Germinal center (tissue), 1 donor: ENCODE measurements at regions not wholly inside any gene's neighbourhood (a gene's known extent, or its start where the extent isn't known, plus 50 kb on each side); places are given as distances from the start of the nearest gene placed in this dataset.
A peak's percentile ranks its signal among the peaks of the same experiment; 100 is the strongest.
"Not testable (repeated sequence)": the region's sequence is repeated elsewhere in the genome, so short reads cannot be mapped to it uniquely, and the experiment has no call there.

Experiments
- DNase-seq: peaks from one replicate; pipeline ENCODE4 v3.0.0; 2012; ENCODE audit warnings: mixed read lengths, low spot score

DNA sequence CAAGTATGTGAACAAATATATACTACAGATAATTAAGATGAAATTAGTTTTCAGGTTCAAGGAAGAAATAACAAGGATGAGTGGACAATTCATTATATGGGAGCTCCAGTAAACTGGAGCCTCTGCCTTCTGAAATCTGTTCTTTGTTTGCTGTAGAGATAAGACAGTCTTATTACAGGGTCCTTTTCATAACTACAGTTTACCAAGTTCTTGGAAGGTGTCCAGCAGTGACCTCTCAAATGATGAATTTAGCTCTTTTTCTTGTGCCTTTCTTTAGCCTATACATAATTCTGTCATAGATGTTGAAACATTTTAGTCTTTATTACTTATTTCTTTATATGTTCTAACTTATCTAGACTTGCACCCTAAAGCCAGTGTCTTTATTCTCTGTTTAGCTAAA, 89.7 kb upstream of the GBE1 start:
- DNase-seq: no peak

DNA sequence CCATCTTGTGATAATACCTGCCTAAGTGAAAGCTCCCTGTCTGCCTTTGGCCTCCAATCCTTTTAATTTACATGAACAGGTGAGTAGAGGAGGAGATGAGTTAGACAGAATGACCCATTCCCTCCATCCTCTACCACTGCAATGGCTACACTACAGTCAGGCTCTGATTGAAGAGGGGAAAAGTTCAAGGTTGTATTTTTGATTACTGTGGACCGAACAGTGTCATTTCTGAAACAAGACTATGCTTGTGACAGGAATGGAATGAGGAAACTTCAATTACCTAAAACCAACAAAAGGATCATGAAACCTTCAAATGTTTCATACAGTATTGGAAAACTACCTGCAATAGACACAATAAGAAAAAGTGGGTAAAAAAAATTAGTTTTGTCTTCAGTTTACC, 85.5 kb upstream of the GBE1 start:
- DNase-seq: no peak

DNA sequence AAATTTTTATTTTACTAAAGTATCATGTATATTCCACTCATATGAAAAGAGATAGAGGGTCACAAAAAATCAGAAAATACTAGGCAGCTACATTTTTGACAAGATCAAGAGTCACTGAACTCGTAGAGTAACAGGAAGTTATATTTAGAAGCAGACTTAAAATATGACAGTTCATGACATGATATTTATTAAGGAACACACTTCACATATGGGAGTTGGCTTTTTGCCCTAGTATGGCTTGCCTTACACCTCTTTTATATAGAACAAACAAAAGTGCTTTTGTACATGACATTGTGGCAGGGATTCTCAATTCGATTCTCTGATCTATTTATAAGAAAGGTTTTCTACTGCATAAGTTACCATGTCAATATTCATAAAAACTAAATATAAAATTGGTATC, 80.1 kb upstream of the GBE1 start:
- DNase-seq: no peak

DNA sequence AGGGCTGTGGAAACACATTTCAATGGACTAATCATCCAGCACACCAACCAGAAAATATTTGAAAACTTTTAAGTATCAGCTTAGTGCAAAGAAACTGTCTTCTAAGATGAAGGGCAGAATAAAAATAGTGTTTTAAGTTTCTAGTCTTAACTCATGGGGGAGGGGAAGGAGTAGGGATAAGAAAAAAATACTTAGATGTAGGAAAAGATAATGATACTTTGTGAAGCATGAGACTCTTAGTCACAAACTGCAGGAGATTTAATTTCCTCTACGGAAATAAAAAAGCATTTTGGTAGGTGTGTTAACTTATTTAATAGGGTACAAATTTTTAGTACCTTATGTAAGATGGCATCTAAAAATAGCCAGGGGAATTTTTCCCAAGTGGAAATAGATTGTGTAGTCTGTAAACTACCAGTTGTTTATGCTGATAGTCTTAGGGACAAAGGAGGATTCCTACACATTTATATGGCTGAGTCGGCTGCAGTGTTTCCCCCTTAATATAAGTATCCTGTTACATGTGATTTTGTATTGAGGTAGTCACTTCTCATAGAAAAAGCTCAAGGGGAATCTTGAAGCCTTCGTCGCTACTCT, 78.2 kb upstream of the GBE1 start:
- no peak for DNase-seq

DNA sequence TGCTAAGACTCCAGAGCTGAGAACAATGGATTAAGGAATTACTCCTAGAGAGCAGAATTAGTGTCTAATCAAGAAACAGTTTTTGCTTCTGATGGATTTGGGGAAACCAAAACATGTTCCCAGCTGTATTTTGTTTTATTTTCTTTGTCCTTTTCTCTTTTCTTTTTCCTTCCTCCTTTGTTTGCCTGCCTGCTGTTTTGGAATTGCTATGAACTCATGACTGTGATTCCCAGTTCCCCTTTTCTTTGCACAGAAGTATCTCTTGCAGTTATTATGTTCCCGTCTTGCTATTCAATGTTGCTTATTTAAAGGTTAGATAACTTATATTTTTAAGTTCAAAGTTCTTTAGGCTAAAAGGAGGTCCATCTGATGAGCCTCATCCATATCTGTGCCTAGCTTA, 77.0 kb upstream of the GBE1 start:
- DNase-seq: no peak

DNA sequence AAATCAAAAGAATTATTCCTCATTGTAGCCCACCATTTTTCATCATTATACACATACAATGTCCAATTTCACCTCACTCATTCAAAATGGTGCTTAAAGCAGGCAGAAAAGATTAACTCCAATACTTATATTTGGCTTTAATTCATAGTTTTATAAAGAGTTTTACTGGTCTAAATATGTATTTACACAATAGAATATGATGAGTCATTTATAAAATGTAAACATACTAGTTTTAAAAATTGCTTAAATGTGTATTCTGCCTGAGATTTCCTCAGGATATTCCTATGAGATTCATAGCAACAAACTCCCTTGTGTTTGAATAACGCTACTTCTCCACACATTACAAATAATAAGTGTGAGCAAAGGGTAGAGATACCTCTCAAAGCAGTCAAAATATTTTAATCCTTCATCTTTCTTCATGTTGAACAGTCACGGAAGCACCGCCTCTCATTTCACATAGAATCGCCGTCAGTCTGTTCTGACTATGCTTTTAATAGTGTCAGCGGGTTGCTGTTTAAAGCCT, 75.7 kb upstream of the GBE1 start:
- DNase-seq: no peak

DNA sequence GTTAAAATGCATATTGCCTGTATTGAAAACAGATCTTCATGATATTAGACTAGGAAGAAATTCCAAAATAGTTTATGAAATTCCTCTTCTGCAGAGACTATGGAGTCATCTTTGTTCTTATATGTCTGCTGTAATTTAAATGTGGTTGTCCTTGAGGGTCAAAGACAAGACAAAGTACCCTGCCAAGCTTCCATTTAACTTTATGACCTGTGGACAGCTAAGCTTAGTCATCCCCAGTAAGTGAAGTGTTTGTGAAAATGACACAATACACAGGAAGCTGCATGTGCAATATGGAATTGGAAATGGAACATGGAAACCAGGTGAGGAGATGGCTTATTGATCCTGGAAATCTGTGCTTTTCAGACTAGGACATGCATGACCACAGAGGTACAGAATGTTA, 68.5 kb upstream of the GBE1 start:
- DNase-seq: no peak

DNA sequence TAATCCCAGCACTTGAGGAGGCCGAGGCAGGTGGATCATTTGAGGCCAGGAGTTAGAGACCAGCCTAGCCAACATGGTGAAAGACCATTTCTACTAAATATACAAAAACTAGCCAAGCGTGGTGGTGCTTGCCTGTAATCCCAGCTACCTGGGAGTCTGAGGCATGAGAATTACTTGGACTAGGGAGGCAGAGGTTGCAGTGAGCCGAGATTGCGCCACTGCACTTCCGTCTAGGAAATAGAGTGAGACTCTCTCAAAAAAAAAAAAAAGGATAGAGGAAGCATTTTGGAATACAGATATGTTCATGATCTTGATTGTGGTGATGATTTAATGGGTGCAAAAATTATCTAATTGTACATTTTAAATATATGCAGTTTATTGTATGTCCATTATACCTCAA, 67.8 kb upstream of the GBE1 start:
- DNase-seq: not testable (repeated sequence)

DNA sequence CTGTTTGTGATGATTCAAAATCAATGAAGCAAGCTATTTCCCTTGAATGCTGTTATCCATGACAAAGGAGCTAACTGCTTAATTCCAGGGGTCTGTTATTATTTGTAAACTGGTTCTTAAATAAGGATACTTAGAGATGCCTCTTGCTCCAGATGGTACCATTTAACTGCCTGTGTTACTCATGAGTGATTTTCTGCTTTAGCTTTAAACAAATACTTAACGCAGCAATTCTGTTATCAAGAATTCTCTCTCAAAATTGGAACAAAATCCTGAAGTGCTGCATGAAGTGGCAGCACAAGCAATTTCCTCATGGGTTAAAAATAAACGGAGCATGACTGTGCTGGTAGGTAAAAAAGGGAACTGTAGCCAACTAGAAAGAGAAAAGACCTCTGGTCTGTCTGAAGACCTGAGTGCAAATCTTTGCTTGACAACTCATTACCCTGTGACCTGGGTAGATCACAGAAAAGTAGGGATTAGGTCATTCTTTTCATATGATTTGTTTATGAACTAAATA, 62.5 kb upstream of the GBE1 start:
- peak; percentile 24 for DNase-seq

DNA sequence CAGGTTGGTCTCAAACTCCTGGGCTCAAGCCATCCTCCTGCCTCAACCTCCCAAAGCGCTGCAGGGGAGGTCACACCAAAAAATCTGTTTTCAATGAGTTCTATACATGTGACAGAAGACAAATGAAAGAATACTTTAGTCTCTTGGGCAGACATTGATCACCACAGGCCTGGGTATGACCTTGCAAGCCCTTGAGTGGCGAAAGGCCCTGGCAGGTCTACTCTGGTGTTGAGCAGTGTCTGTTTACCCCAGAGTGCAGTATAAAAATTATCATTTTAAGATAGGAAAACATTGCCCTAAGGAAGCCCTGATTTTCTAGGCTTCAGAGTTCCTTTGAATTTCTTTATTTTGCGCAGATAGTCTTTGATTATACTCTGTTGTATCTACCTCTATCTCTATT, 61.6 kb upstream of the GBE1 start:
- no peak for DNase-seq

DNA sequence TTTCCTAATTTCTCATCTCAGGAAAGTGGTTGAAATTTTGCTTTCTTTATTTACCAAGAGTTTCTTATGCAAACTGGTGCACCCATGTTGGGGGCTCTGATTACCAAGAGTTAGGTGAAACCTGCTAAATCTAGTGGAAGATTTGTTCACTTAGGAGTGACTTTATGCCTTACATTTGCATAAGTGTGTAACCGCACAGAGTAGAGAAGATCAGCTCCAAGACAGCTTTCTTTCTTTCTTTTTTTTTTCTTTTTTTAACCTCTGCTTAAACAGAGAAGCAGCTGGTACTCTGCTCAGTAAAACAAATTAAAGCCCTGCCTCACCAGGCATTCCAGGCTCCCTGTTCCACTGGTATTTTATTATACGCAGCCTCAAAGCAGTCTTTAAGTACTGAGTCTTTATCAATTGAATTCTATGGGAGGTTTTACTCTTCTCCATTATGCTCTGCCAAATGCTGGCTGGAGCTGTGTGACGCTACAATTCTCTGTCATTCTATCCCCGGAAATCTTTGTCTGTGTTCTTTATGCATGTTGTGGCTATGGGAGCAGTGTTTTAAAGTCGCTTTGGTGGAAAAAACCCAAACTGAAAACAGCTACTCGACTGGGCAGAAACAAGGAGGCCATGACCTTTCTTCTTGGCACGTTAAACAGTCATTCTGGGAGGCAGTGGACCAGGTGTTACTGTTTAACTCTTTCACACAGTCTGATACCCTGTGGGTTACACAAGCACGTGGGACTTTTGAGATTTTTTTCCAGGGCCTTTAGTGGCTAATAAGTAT, 55.2 kb upstream of the GBE1 start:
- no peak for DNase-seq

DNA sequence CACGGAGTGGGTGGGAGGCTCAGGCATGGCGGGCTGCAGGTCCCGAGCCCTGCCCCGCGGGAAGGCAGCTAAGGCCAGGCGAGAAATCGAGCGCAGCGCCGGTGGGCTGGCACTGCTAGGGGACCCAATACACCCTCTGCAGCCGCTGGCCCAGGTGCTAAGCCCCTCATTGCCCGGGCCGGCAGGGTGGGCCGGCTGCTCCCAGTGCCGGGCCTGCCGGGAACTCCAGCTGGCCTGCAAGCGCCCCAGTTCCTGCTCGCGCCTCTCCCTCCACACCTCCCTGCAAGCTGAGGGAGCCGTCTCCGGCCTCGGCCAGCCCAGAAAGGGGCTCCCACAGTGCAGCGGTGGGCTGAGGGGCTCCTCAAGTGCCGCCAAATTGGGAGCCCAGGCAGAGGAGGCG, 50.7 kb upstream of the GBE1 start:
- DNase-seq: not testable (repeated sequence)
